ENCODE measurements at regions not wholly inside any gene's neighbourhood (a gene's known extent, or its start where the extent isn't known, plus 50 kb on each side); places are given as distances from the start of the nearest gene placed in this dataset.
A peak's percentile ranks its signal among the peaks of the same experiment; 100 is the strongest.

GRCh38 chr13:107360010-107360409, 792.1 kb upstream of the ARGLU1 start:
- DNase-seq = no peak

DNA sequence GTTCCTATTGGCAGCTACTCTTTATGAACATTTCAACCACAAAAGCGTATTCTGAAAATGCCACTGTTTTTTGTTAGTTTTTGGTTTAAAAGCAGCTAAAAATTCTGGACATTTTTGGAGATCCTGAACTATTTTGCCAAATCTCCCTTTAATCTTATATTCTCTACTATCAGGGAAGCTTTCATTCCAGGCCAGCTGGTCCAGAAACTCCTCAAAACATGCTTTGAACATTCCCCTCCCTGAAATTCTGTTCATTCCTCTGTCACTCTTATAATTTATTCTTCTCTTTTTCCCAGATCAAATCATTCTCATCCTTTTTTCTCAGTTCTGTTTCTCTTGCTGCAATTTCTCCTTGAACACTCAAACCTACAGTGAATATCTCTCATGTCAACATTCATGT, 790.9 kb upstream of the ARGLU1 start:
- DNase-seq = no peak

- peak in 1 of 58 donors; percentile 10 for DNase-seq
Observed at GRCh38 chr13:107351305-107351704, 783.4 kb upstream of the ARGLU1 start.

DNA sequence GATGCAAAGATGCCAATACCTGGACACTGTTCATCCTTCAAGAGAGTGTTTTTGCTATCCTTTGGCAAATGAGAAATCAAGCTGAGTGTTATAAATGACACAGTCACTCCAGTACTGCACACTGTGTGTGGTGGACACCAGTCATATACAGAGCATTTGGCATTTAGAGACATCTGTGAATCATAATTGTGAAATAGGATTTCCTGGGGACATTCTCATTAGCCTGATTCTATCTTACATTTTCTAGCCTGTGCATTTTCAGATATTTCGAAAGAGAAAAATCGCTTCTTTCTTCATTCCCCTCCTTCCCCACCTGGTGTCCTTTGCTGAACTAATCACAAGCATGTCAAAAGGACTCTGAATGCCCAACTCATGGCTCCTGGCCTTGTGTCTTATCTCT, 781.0 kb upstream of the ARGLU1 start:
- no peak for DNase-seq

DNA sequence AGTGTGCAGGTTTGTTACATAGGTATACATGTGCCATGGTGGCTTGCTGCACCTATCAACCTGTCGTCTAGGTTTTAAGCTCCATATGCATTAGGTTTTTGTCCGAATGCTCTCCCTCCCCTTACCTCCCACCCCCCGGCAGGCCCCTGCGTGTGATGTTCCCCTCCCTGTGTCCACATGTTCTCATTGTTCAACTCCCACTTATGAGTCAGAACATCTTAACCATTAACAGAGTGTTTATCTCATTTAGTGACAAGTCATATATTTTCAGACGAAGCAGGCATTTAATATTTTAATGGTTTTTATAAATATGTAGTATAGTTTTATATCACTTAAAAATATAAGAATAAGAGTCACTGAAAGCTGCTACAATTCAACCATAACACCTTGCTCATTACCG, 780.5 kb upstream of the ARGLU1 start:
- DNase-seq = no peak

GRCh38 chr13:107347641-107348369, 779.9 kb upstream of the ARGLU1 start:
- no peak for DNase-seq

GRCh38 chr13:107342747-107343146, 774.8 kb upstream of the ARGLU1 start:
- DNase-seq = no peak

GRCh38 chr13:107339209-107339608, 771.3 kb upstream of the ARGLU1 start:
- no peak for DNase-seq

DNA sequence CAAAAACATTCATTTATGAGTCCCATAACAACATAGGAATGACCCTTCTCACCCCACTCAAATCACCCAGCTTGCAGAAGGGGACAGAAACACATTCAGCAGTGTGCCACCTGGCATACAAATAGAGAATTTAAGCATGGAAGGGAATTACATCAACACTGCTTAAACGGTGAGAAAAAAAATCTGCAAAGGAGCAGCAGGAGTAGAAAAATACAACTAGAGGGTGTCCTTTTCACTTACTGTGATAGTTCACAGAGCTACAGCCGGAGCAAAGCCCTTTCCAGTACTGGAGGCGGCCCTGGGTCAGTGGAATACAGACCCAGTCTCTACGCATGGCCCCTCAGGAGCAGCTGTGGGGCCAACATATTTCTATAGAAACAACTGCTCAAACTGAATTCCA, 764.3 kb upstream of the ARGLU1 start:
- DNase-seq = no peak

DNA sequence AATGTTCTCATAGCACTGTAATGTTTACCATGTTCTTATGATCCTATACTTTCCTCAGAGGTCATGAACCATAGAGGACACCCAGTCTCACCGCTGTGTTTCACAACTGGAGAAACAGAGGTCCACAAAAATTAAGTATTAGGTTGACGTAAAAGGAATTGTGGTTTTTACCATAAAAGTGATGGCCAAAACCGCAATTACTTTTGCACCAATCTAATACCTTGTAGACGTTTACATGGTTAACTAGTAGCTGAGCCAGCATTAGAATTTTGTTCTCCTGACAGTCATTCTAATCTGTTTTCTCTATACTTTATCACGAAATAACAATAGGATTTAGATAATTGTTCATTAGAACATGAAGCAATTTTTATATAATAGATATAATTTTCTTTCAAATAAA, 763.4 kb upstream of the ARGLU1 start:
- no peak for DNase-seq

DNA sequence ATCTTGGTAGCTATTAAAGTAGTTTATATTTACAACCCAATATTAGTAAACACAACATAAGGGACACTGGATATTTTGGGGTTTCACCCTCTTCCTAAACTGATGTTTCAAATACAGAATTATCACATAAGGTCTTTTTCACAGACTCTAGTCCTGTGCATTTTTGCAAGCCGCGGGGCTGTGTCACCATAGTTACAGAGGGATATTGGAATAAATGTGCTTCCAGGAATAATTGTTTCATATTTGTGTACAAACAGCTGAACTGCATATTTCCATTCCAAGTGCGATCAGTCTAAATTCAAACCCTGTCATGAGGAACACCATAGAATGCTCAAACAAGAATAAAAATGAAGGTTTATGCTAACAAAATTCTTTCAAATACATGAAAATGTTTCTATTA, 762.5 kb upstream of the ARGLU1 start:
- peak in 2 of 58 donors; percentile 2 to 4 for DNase-seq

- no peak for DNase-seq
Observed at GRCh38 chr13:107329991-107330390, 762.1 kb upstream of the ARGLU1 start.

- no peak for DNase-seq
Observed at GRCh38 chr13:107324416-107325204, 756.7 kb upstream of the ARGLU1 start.

- no peak for DNase-seq
Observed at GRCh38 chr13:107322228-107322627, 754.3 kb upstream of the ARGLU1 start.

DNA sequence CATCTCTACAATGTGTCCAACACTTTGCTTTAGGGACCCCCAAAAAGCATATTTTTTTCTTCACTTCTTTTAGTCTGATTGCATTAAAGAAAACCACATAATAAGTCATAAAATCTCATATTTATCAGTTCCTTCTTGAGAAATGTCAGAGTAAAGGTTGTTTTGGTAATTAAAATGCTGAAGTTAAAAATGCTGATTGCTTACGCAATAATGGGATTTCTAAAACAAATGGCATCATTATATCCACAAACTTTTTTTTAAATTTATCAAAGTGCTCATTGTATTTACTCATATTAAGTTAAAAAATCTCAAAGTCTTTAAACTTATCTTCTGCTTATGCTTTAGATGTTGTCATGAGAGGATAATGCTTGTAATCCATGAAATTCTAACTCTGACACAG, 737.2 kb upstream of the ARGLU1 start:
- DNase-seq = no peak

DNA sequence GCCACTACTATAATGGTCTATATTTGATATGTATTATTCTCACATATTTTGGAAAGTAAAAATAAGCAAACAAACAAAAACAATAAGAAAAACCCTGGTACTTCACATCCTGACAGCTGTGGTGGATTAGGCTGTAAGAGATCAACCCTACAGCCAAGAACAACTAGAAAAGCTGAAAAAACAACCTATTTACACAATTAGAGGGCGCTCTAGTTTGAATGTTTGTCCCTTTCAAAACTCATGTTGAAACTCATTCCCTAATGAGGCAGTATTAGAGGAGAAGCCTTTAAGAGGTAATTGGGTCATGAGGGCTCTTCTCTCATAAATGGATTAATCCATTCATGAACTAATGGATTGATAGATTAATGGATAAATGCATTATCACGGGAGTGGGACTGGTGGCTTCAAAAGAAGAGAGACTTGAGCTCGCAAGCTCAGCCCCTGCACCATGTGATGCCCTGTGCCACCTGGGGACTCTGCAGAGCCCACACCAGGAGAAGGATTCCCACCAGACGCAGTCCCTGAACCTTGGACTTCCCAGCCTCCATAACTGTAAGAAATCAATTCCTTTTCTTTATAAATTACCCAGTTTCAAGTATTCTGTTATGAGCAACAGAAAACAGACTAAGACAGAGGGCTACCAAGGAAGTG, 733.9 kb upstream of the ARGLU1 start:
- no peak for DNase-seq

DNA sequence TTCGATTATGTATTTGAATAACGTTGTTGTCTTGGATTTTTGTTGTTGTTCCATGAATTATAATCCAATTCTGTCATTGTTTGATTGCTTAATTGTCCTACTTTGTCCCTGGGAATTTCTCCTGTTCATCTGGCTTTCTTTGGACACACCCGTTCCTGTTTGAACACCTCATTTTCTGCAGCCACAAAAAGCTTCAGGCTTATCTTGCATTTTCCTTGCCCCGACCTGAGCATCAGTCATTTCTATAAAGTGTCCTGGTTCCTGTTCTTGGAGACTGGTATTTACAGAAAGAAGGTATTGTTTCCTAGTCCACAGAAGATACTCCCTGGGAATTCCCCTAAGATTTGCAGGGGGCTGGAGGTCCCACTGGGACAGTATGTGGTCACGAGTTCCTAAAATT, 731.8 kb upstream of the ARGLU1 start:
- no peak for DNase-seq

- DNase-seq = no peak
Observed at GRCh38 chr13:107296804-107297203, 728.9 kb upstream of the ARGLU1 start.

GRCh38 chr13:107295416-107296140, 727.6 kb upstream of the ARGLU1 start:
- DNase-seq = peak in 4 of 58 donors; percentile 0 to 27 (median 14)

GRCh38 chr13:107293924-107294323, 726.0 kb upstream of the ARGLU1 start:
- DNase-seq = peak in 12 of 58 donors; percentile 0 to 37 (median 18)

DNA sequence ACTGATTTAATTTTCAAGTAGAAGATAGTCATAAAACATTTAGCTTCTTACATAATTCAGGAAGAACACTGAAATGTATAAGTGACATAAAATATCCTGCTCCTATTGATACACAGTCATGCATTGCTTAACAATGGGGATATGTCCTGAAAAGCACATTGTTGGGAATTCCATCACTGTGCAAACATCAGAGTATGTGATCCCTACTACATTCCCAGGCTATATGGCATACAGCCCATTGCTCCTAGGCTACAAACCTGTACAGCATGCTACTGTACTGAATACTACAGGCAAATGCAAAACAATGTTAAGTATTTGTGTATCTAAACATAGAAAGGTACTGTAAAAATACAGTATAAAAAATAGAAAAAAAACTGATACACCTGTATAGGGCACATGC, 723.9 kb upstream of the ARGLU1 start:
- no peak for DNase-seq

DNA sequence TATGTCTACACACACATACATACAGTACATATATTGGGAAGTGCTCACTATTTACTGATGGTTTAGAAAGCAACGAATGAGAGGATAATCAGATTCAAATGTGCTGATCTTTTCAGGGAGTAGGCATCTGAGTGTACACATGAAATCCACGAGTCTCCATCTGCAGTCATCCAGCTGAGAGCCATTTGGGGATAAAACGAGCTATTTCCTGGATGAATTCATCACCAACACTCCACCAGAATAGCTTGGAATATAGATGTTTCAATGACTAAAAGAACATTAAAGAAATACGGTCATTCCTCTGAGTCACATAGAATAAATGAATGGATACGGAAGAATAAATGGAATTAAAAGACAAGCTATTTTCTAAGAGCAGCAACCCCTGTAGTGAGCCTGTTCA, 721.6 kb upstream of the ARGLU1 start:
- no peak for DNase-seq

All from anterior cingulate cortex (tissue), 58 donors.